Activated CD4-positive, alpha-beta T cell treated with anti-CD3 and anti-CD28 coated beads, Interleukin-10, Interleukin-2, amounts not matched to agents 100 ng/mL and 50 ng/mL, durations not matched to agents 16 hours and 8 hours (primary cell): ENCODE measurements at regions not wholly inside any gene's neighbourhood (a gene's known extent, or its start where the extent isn't known, plus 50 kb on each side); places are given as distances from the start of the nearest gene placed in this dataset.
A peak's percentile ranks its signal among the peaks of the same experiment; 100 is the strongest.
"Not testable (repeated sequence)": the region's sequence is repeated elsewhere in the genome, so short reads cannot be mapped to it uniquely, and the experiment has no call there.

Source experiments
- DNase-seq: peaks from one replicate; pipeline ENCODE4 v3.0.0-alpha.2; 2020

- not testable (repeated sequence) for DNase-seq
These were observed 328.0 kb upstream of the COX7C start for GRCh38 chr5:86289786-86290185.

GRCh38 chr5:86292811-86293210 lies 324.9 kb upstream of the COX7C start:
- DNase-seq: not testable (repeated sequence)

- not testable (repeated sequence) for DNase-seq
These were observed 315.1 kb upstream of the COX7C start for GRCh38 chr5:86302643-86303042.

- DNase-seq: not testable (repeated sequence)
These were observed 312.7 kb upstream of the COX7C start for GRCh38 chr5:86305050-86305449.

- no peak for DNase-seq
These were observed 302.8 kb upstream of the COX7C start for GRCh38 chr5:86314951-86315350.

DNA sequence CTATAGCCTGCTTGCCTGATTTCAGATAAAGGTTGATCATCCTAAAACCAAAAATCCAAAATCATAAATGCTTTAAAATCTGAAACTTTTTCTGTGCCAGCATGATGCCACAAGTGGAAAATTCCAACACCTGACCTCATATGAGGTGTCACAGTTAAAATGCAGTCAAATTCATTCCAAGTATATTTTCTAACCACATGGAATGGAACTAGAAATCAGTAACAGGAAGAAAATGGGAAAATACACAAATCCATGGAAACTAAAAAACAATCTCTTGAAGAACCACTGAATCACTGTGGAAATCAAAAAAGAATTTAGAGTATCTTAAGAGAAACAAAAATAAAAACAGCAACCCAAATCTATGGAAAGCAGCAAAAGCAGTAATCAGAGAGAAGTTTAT lies 297.5 kb upstream of the COX7C start:
- no peak for DNase-seq

- no peak for DNase-seq
These were observed 288.4 kb upstream of the COX7C start for GRCh38 chr5:86329318-86329717.

- DNase-seq: no peak
These were observed 287.0 kb upstream of the COX7C start for GRCh38 chr5:86330736-86331135.

- no peak for DNase-seq
These were observed 284.9 kb upstream of the COX7C start for GRCh38 chr5:86332851-86333250.

- DNase-seq: no peak
These were observed 279.9 kb upstream of the COX7C start for GRCh38 chr5:86337667-86338460.

- DNase-seq: no peak
These were observed 263.1 kb upstream of the COX7C start for GRCh38 chr5:86354664-86355063.

GRCh38 chr5:86360801-86361200 lies 256.9 kb upstream of the COX7C start:
- peak; percentile 6 for DNase-seq

DNA sequence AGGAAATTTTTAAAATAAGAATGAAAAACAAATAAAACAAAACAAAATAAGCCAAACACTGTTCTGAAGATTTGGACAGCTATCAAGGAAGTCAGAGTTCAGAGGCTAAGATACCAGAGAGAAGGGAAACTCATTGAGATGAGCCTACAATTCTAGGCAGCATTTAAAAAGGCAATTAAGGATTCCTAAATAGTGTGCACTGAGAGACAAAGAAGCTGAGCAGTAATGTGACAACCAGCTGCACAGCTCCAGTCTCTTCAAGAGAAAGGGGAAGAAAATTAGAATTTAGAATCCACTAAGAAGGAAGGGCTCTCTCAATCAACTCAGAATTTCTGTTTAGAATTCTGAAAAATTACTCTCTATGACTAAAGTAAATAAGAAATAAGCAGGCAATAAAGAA lies 246.7 kb upstream of the COX7C start:
- DNase-seq: no peak

- no peak for DNase-seq
These were observed 243.1 kb upstream of the COX7C start for GRCh38 chr5:86374611-86375010.

- DNase-seq: no peak
These were observed 241.5 kb upstream of the COX7C start for GRCh38 chr5:86376214-86376613.

GRCh38 chr5:86403190-86403589 lies 214.6 kb upstream of the COX7C start:
- DNase-seq: no peak

DNA sequence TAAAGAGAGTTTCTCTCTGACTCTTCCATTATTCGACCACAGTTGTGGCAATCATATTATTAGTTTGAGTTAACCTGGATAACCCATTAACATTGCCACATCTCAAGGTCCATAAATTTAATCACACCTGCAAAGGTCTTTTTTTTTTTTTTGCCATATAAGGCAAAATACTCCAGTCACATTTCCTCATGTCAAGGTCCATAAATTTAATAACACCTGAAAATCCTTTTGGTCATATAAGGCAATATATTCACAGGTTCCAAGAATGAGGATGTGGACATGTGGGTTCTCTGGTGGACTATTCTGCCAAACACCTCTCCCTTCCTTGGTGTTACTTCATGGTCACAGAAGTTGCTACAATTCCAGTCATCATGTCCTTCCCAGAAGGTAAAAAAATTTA lies 213.5 kb upstream of the COX7C start:
- DNase-seq: no peak

GRCh38 chr5:86407711-86408110 lies 210.0 kb upstream of the COX7C start:
- no peak for DNase-seq

DNA sequence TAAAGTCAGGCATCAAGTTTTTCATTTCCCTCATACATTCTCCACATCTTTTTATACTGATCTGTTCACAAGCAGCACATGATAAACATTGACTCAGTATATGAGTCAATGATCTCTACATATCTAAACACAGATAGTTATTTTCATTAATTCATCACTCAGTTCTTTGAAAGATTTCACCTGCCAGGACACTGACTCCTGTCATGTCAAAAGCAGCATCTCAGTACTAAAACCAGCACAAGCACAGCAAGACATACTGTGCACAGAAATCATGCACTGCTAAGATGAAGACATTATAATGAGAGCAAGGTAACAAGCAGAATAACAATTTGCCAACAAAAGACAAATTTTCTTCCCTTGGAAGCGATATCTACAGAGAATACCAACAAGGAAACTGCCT lies 206.1 kb upstream of the COX7C start:
- DNase-seq: no peak

- no peak for DNase-seq
These were observed 190.6 kb upstream of the COX7C start for GRCh38 chr5:86427158-86427557.

DNA sequence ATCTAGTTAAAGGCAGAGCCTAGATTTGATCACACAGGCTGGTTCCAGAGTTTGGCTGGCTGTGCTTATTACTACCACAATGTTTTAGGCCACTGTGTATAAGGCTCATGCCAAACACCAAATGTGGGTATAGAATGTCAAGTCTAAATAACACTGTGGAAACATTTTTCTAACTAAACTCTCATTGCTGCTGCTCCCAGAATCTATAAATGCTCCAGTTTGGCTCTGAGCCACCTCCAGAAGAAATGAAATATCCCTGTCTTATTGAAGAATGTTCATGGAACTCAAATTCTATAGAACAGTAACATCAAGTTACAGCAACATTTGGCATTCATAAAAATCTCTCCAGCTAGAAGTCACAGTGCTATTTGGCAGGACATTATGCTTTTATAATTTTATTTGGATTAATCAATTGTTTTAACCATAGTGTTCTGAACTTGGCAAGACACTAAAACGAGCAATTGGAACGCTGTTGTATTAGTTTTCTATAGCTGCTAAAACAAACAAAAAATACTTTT lies 178.1 kb upstream of the COX7C start:
- DNase-seq: no peak

- DNase-seq: no peak
These were observed 175.6 kb upstream of the COX7C start for GRCh38 chr5:86442036-86442745.

DNA sequence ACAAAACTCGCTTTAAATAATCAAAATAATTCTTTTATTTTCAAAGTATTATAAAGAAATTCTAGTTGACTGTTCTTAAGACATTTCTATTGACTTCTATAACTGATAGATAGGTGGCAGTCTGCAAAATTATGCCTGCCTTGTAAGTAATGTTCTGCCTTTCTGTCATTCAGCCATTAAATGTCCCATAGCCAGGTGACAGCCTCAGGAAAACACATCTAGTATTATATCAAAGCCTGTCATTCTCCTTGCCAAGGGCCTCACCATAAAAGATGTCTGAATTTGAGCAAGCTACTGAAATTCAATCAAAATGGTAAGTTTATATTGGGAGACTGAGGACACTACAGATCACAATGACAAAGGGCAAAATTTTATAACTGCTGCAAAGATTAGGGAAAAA lies 170.4 kb upstream of the COX7C start:
- DNase-seq: no peak

GRCh38 chr5:86452251-86452650 lies 165.5 kb upstream of the COX7C start:
- no peak for DNase-seq
